ENCODE measurements at regions not wholly inside any gene's neighbourhood (a gene's known extent, or its start where the extent isn't known, plus 50 kb on each side); places are given as distances from the start of the nearest gene placed in this dataset.

DNA sequence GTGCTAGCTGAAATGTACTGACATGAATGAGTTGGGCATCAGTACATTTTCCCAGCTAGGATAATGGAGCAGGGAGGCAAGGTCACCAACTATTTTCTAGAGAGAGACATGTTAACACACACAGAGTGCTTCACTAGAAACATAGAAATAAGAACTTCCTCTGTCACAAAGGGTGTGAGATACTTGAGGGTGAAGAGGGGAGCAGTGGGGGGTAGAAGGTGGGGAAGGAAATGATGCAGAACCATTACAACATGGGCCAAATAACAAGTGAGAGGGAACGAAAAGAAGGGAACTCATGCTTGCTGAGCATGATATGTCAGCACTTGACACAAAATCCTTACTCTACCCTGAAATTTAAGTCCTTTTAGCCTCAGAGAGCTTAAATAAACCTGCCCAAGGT, 87.8 kb upstream of the RFC3 start:
- Histone ChIP-seq H3K27ac (ENCODE audit: low read depth in 1 of 2, low read length in 1 of 2) (no peak overlapping the region), H3K9me3 (ENCODE audit: control insufficient read depth in 4 of 4, insufficient read depth in 3 of 4, low read length in 3 of 4) (no peaks in the 10 kb centered on the region), H3K4me3 (no peak overlapping the region), H3K9ac (ENCODE audit: insufficient read depth in 1 of 2, low read length in 2 of 2) (no peak overlapping the region), H3K27me3 (ENCODE audit: control insufficient read depth in 3 of 3, insufficient read depth in 3 of 3, low read length in 2 of 3) (no peaks in the 10 kb centered on the region), H3K4me1 (ENCODE audit: control insufficient read depth in 5 of 5, insufficient read depth in 5 of 5, low read length in 5 of 5) (peaks cover 0 to 7% (median 3%) of the 10 kb centered on the region in 5 donors), H3K36me3 (ENCODE audit: control insufficient read depth in 4 of 4, insufficient read depth in 4 of 4, low read length in 4 of 4) (no peaks in the 10 kb centered on the region)
- ATAC-seq (ENCODE audit: insufficient read depth, low FRiP score) (peak; percentile 20), DNase-seq (peak in 1 of 3 donors; percentile 5)
- TF ChIP-seq, protein P1, sequence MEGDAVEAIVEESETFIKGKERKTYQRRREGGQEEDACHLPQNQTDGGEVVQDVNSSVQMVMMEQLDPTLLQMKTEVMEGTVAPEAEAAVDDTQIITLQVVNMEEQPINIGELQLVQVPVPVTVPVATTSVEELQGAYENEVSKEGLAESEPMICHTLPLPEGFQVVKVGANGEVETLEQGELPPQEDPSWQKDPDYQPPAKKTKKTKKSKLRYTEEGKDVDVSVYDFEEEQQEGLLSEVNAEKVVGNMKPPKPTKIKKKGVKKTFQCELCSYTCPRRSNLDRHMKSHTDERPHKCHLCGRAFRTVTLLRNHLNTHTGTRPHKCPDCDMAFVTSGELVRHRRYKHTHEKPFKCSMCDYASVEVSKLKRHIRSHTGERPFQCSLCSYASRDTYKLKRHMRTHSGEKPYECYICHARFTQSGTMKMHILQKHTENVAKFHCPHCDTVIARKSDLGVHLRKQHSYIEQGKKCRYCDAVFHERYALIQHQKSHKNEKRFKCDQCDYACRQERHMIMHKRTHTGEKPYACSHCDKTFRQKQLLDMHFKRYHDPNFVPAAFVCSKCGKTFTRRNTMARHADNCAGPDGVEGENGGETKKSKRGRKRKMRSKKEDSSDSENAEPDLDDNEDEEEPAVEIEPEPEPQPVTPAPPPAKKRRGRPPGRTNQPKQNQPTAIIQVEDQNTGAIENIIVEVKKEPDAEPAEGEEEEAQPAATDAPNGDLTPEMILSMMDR (IDR thresholded peaks at IDR 0.05; ENCODE audit: control extremely low read depth, extremely low read depth): no peak
- 11 to 41% methylated on average over 1 of the region's 1 CpG for WGBS, 2 donors

DNA sequence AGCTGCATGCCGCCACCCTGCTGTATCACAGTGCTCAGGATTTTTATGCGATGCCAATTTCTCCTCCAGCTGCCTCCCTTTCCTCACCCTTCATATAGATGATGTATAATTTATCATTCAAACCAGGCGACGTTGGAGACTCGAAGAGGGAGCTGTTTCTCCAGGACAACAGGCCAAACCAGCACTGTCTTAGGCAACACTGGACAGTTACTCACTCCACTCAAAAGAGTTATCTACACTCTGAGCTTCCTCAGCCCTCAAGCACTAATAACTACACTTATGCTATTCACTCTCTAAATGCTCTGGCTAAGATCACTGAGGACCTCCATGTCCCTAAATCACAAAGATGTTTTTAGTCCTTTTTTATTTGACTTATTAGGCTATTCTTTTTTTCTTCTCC, 87.3 kb upstream of the RFC3 start:
- Histone ChIP-seq H3K9me3 (ENCODE audit: control insufficient read depth in 4 of 4, insufficient read depth in 3 of 4, low read length in 3 of 4) (no peaks in the 10 kb centered on the region), H3K27me3 (ENCODE audit: control insufficient read depth in 3 of 3, insufficient read depth in 3 of 3, low read length in 2 of 3) (no peaks in the 10 kb centered on the region), H3K9ac (ENCODE audit: insufficient read depth in 1 of 2, low read length in 2 of 2) (no peak overlapping the region), H3K4me1 (ENCODE audit: control insufficient read depth in 5 of 5, insufficient read depth in 5 of 5, low read length in 5 of 5) (peaks cover 0 to 11% (median 3%) of the 10 kb centered on the region in 5 donors), H3K27ac (ENCODE audit: low read depth in 1 of 2, low read length in 1 of 2) (peak overlapping the region in 1 of 2 donors; percentile 40), H3K4me3 (no peak overlapping the region), H3K36me3 (ENCODE audit: control insufficient read depth in 4 of 4, insufficient read depth in 4 of 4, low read length in 4 of 4) (no peaks in the 10 kb centered on the region)
- DNase-seq (no peak), ATAC-seq (ENCODE audit: insufficient read depth, low FRiP score) (no peak)
- WGBS, 2 donors: 68 to 84% methylated on average over 5 of the region's 5 CpGs
- TF ChIP-seq, protein P1 (IDR thresholded peaks at IDR 0.05; ENCODE audit: control extremely low read depth, extremely low read depth): no peak

DNA sequence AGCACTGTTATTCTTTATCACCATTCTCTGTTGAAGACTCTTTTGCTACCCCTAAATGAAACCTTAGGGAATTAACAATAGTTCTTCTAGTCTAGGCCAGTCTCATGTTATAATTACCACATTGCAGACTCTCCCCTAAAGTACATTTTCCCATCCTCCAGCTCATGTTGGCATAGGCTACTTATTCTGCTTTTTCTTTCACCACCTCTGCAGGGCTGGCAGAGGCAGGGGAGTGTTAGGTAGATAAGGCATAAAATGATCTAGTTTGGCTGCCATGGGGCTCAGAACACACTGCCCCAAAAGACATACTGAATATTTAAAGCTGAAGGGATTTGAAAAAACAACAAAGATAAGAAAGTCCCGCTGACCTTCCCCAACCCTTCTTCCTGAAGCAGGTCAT, 82.7 kb upstream of the RFC3 start:
- no peak overlapping the region for H3K4me3 ChIP-seq

More for the DNA sequence above, 82.7 kb upstream of the RFC3 start:
- Histone ChIP-seq H3K4me1 (ENCODE audit: control insufficient read depth in 5 of 5, insufficient read depth in 5 of 5, low read length in 5 of 5) (peaks cover 0 to 7% (median 0%) of the 10 kb centered on the region in 5 donors), H3K9me3 (ENCODE audit: control insufficient read depth in 4 of 4, insufficient read depth in 3 of 4, low read length in 3 of 4) (no peaks in the 10 kb centered on the region), H3K9ac (ENCODE audit: insufficient read depth in 1 of 2, low read length in 2 of 2) (no peak overlapping the region), H3K27me3 (ENCODE audit: control insufficient read depth in 3 of 3, insufficient read depth in 3 of 3, low read length in 2 of 3) (no peaks in the 10 kb centered on the region), H3K36me3 (ENCODE audit: control insufficient read depth in 4 of 4, insufficient read depth in 4 of 4, low read length in 4 of 4) (no peaks in the 10 kb centered on the region), H3K27ac (ENCODE audit: low read depth in 1 of 2, low read length in 1 of 2) (no peak overlapping the region)
- ATAC-seq (ENCODE audit: insufficient read depth, low FRiP score) (no peak), DNase-seq (no peak)
- WGBS, 2 donors: 89 to 91% methylated on average over 1 of the region's 1 CpG
- TF ChIP-seq, protein P1 (IDR thresholded peaks at IDR 0.05; ENCODE audit: control extremely low read depth, extremely low read depth): no peak

Measured in lung (tissue), 11 donors.